NCI-H146 treated with DMSO at 0.1 percent for 48 hours (cell line): ENCODE measurements at regions not wholly inside any gene's neighbourhood (a gene's known extent, or its start where the extent isn't known, plus 50 kb on each side); places are given as distances from the start of the nearest gene placed in this dataset.

ENCODE experiments used
- DNase-seq: peaks from one replicate; lab custom pipeline; 2025; ENCODE audit not compliant: unreplicated experiment; lab: John Stamatoyannopoulos, UW

GRCh38 chr14:71201840-71202239 lies 294.6 kb downstream of the PCNX1 start:
- DNase-seq = no peak

- no peak for DNase-seq
These were observed 295.6 kb downstream of the PCNX1 start for GRCh38 chr14:71202881-71203280.

- no peak for DNase-seq
These were observed 296.0 kb downstream of the PCNX1 start for GRCh38 chr14:71203306-71203705.

- no peak for DNase-seq
These were observed 297.0 kb downstream of the PCNX1 start for GRCh38 chr14:71204231-71204630.

- DNase-seq = no peak
These were observed 297.5 kb downstream of the PCNX1 start for GRCh38 chr14:71204768-71205167.

GRCh38 chr14:71206123-71206522 lies 298.9 kb downstream of the PCNX1 start:
- no peak for DNase-seq

- DNase-seq = no peak
These were observed 299.6 kb downstream of the PCNX1 start for GRCh38 chr14:71206766-71207371.

- no peak for DNase-seq
These were observed 301.6 kb downstream of the PCNX1 start for GRCh38 chr14:71208702-71209357.

GRCh38 chr14:71209888-71210287 lies 302.6 kb downstream of the PCNX1 start:
- DNase-seq = no peak

GRCh38 chr14:71212093-71212492 lies 304.8 kb downstream of the PCNX1 start:
- no peak for DNase-seq

GRCh38 chr14:71212683-71213107 lies 305.4 kb downstream of the PCNX1 start:
- no peak for DNase-seq

GRCh38 chr14:71214241-71214640 lies 307.0 kb downstream of the PCNX1 start:
- DNase-seq = no peak

GRCh38 chr14:71220462-71220861 lies 313.2 kb downstream of the PCNX1 start:
- no peak for DNase-seq

GRCh38 chr14:71221119-71221518 lies 313.9 kb downstream of the PCNX1 start:
- no peak for DNase-seq

GRCh38 chr14:71225113-71225512 lies 317.9 kb downstream of the PCNX1 start:
- no peak for DNase-seq

- DNase-seq = no peak
These were observed 321.5 kb downstream of the PCNX1 start for GRCh38 chr14:71228711-71229110.

GRCh38 chr14:71229875-71230274 lies 322.6 kb downstream of the PCNX1 start:
- no peak for DNase-seq

GRCh38 chr14:71230897-71231296 lies 323.6 kb downstream of the PCNX1 start:
- DNase-seq = no peak

GRCh38 chr14:71231521-71232393 lies 324.5 kb downstream of the PCNX1 start:
- DNase-seq = peak; percentile 28

GRCh38 chr14:71232506-71232905 lies 325.2 kb downstream of the PCNX1 start:
- DNase-seq = no peak

GRCh38 chr14:71235875-71236274 lies 328.6 kb downstream of the PCNX1 start:
- DNase-seq = no peak

GRCh38 chr14:71236487-71236886 lies 329.2 kb downstream of the PCNX1 start:
- DNase-seq = no peak
